Spleen (tissue), 11 donors: ENCODE measurements at regions not wholly inside any gene's neighbourhood (a gene's known extent, or its start where the extent isn't known, plus 50 kb on each side); places are given as distances from the start of the nearest gene placed in this dataset.

Source experiments
- DNase-seq: peaks from one replicate; pipeline ENCODE4 v3.0.0-alpha.2; 2020
- H3K27ac ChIP-seq, 8 donors: fragments of 200-600 bp; sonication (generic) in 7 of 8; 1 replicate in 4 of 8; 2 replicates in 4 of 8; pipeline versions ENCODE4 v1.5.0 to v1.8.0; 2016 to 2021; ENCODE audit warnings: inconsistent platforms in 4 of 8, mild to moderate bottlenecking in 4 of 8, moderate library complexity in 1 of 8
- H3K27me3 ChIP-seq, 7 donors: fragments of 200-600 bp; sonication (generic) in 6 of 7; replicated peaks in 1 of 7; 1 replicate in 4 of 7; 2 replicates in 3 of 7; pipeline versions ENCODE4 v1.5.0 to v1.8.0; 2016 to 2021; ENCODE audit warnings: inconsistent platforms in 3 of 7, mild to moderate bottlenecking in 1 of 7
- H3K36me3 ChIP-seq, 6 donors: fragments of 200-600 bp; sonication (generic) in 5 of 6; 1 replicate in 4 of 6; 2 replicates in 2 of 6; pipeline versions ENCODE4 v1.5.0 to v1.8.0; 2016 to 2021; ENCODE audit warnings: inconsistent platforms in 2 of 6
- H3K4me1 ChIP-seq, 6 donors: fragments of 200-600 bp; sonication (generic) in 5 of 6; 1 replicate in 3 of 6; 2 replicates in 3 of 6; pipeline versions ENCODE4 v1.5.0 to v1.8.0; 2016 to 2021; ENCODE audit warnings: inconsistent platforms in 3 of 6
- H3K4me3 ChIP-seq, 8 donors: fragments of 200-600 bp; sonication (generic) in 7 of 8; 1 replicate in 4 of 8; 2 replicates in 4 of 8; pipeline versions ENCODE4 v1.5.0 to v1.8.0; 2016 to 2021; ENCODE audit warnings: inconsistent platforms in 4 of 8, mild to moderate bottlenecking in 4 of 8, moderate library complexity in 2 of 8
- H3K9me3 ChIP-seq, 8 donors: fragments of 200-600 bp; sonication (generic) in 7 of 8; 1 replicate in 4 of 8; 2 replicates in 4 of 8; pipeline versions ENCODE4 v1.5.0 to v1.8.0; 2016 to 2021; ENCODE audit warnings: inconsistent platforms in 4 of 8
- POLR2A ChIP-seq, 3 donors: fragments of 450-650 bp; IDR thresholded peaks; one replicate each; pipeline ENCODE4 v1.5.1; 2017; ENCODE audit warnings: antibody characterized with exemption in 3 of 3, mild to moderate bottlenecking in 1 of 3
- POLR2AphosphoS5 ChIP-seq, 3 donors: sonication (generic); formaldehyde crosslinking; IDR thresholded peaks; one replicate each; pipeline ENCODE4 v1.5.1; 2017; ENCODE audit warnings: antibody characterized with exemption in 3 of 3
- WGBS, 5 donors: extraction: QIAGEN DNeasy Blood & Tissue Kit in 3 of 5; methylation state at CpG; one replicate each; pipeline versions ENCODE4 v1.1.5 to v1.1.7; 2013 to 2018; 5-methylcytosine and 5-hydroxymethylcytosine counted together
- intact Hi-C: fragments of 100-400 bp; cut with DNase I; formaldehyde crosslinking; loops from one replicate; pipeline ENCODE4 v1.15.0; 2023; ENCODE audit warnings: low total_unique reads
- TF ChIP-seq, protein P1 (sequence below), 11 experiments: fragments of 200-600 bp in 7 of 11; fragments of 450-650 bp in 4 of 11; sonication (generic) in 4 of 11; IDR thresholded peaks in 8 of 11; conservative IDR thresholded peaks in 3 of 11; 1 replicate in 7 of 11; 2 replicates in 4 of 11; pipeline versions ENCODE4 v1.4.0 to v1.8.0; 2016 to 2021; ENCODE audit warnings: antibody characterized with exemption in 11 of 11, inconsistent platforms in 4 of 11, mild to moderate bottlenecking in 1 of 11
- donor health status: healthy with polysubstance abuse.
- donor health status: DM: no; HTN: no; CAD: no; lungs with moderate emphysema.
- donor health status: DM: no; HTN: no; CAD: no.
- donor health status: Bipolar disorder and iron deficiency.
- donor health status: healthy.
- donor health status: DM: no; HTN: no; CAD: no.
- donor health status: DM: yes; HTN: yes; CAD: no.

- no peaks in the 10 kb centered on the region for H3K9me3 ChIP-seq
- 82 to 93% (median 89%) methylated on average over 19 of the region's 19 CpGs for WGBS, 5 donors
- intact Hi-C loops: no loop called here
Observed at GRCh38 chr5:171528865-171529614, 109.6 kb downstream of the FGF18 start.

DNA sequence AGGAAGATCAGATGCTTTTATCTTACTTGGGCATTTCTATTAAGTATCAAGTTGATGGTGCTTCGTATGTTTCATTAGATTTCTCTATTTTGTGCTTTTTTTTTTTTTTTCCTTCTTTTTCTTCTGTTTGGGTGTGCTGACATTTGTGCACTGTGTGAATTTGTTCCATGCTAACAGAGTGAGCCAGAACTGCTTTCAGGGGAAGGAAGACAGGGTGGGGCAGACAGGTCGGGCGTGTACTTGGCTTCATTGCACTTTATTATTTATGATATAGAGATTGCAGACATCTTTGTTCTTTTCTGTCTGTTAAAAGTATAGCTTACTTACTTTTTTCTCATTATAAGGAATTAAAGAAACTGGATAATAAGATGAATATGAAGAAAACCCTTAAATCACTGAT is 112.2 kb downstream of the FGF18 start:
- Histone ChIP-seq H3K4me1 (no peaks in the 10 kb centered on the region), H3K9me3 (no peaks in the 10 kb centered on the region), H3K36me3 (no peaks in the 10 kb centered on the region), H3K27me3 (peaks cover 0 to 12% (median 0%) of the 10 kb centered on the region in 7 donors), H3K27ac (no peak overlapping the region), H3K4me3 (no peak overlapping the region)
- TF ChIP-seq POLR2AphosphoS5 (IDR thresholded peaks at IDR 0.05): no peak
- TF ChIP-seq POLR2A (IDR thresholded peaks at IDR 0.05): no peak
- TF ChIP-seq, protein P1, sequence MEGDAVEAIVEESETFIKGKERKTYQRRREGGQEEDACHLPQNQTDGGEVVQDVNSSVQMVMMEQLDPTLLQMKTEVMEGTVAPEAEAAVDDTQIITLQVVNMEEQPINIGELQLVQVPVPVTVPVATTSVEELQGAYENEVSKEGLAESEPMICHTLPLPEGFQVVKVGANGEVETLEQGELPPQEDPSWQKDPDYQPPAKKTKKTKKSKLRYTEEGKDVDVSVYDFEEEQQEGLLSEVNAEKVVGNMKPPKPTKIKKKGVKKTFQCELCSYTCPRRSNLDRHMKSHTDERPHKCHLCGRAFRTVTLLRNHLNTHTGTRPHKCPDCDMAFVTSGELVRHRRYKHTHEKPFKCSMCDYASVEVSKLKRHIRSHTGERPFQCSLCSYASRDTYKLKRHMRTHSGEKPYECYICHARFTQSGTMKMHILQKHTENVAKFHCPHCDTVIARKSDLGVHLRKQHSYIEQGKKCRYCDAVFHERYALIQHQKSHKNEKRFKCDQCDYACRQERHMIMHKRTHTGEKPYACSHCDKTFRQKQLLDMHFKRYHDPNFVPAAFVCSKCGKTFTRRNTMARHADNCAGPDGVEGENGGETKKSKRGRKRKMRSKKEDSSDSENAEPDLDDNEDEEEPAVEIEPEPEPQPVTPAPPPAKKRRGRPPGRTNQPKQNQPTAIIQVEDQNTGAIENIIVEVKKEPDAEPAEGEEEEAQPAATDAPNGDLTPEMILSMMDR (IDR thresholded peaks at IDR 0.05 in 8 of 11, conservative IDR thresholded peaks at IDR 0.05 in 3 of 11): no peak
- 43 to 54% (median 49%) methylated on average over 3 of the region's 3 CpGs for WGBS, 5 donors
- no peak for DNase-seq
- intact Hi-C loops: no loop called here

More at GRCh38 chr5:171528865-171529614, 109.6 kb downstream of the FGF18 start:
- Histone ChIP-seq H3K4me1 (no peaks in the 10 kb centered on the region), H3K27me3 (peaks cover 0 to under 1% (median 0%) of the 10 kb centered on the region in 7 donors), H3K4me3 (no peak overlapping the region), H3K36me3 (no peaks in the 10 kb centered on the region), H3K27ac (no peak overlapping the region)
- no peak for DNase-seq
- TF ChIP-seq, protein P1 (IDR thresholded peaks at IDR 0.05 in 8 of 11, conservative IDR thresholded peaks at IDR 0.05 in 3 of 11): no peak
- TF ChIP-seq POLR2A (IDR thresholded peaks at IDR 0.05): no peak
- no peak for TF ChIP-seq POLR2AphosphoS5 (IDR thresholded peaks at IDR 0.05)

- Histone ChIP-seq H3K27me3 (peaks cover 0 to 18% (median 0%) of the 10 kb centered on the region in 7 donors), H3K9me3 (no peaks in the 10 kb centered on the region), H3K4me3 (no peak overlapping the region), H3K36me3 (no peaks in the 10 kb centered on the region), H3K27ac (no peak overlapping the region), H3K4me1 (no peaks in the 10 kb centered on the region)
- intact Hi-C loops: no loop called here
- DNase-seq: no peak
- TF ChIP-seq POLR2A (IDR thresholded peaks at IDR 0.05) (no peak), POLR2AphosphoS5 (IDR thresholded peaks at IDR 0.05) (no peak)
- TF ChIP-seq, protein P1 (IDR thresholded peaks at IDR 0.05 in 8 of 11, conservative IDR thresholded peaks at IDR 0.05 in 3 of 11): no peak
- WGBS, 5 donors: 92 to 97% (median 96%) methylated on average over 4 of the region's 4 CpGs
Observed at GRCh38 chr5:171533153-171533552, 113.7 kb downstream of the FGF18 start.

- WGBS, 5 donors: 71 to 77% (median 75%) methylated on average over 13 of the region's 13 CpGs
Observed at GRCh38 chr5:171534043-171534895, 114.8 kb downstream of the FGF18 start.

More at GRCh38 chr5:171534043-171534895, 114.8 kb downstream of the FGF18 start:
- Histone ChIP-seq H3K9me3 (no peaks in the 10 kb centered on the region), H3K36me3 (no peaks in the 10 kb centered on the region), H3K27me3 (peaks cover 0 to 18% (median 0%) of the 10 kb centered on the region in 7 donors), H3K27ac (no peak overlapping the region), H3K4me3 (no peak overlapping the region), H3K4me1 (no peaks in the 10 kb centered on the region)
- TF ChIP-seq POLR2A (IDR thresholded peaks at IDR 0.05) (no peak), POLR2AphosphoS5 (IDR thresholded peaks at IDR 0.05) (no peak)
- TF ChIP-seq, protein P1 (IDR thresholded peaks at IDR 0.05 in 8 of 11, conservative IDR thresholded peaks at IDR 0.05 in 3 of 11): no peak
- DNase-seq: no peak
- intact Hi-C loops: no loop called here
